ENCODE measurements at regions not wholly inside any gene's neighbourhood (a gene's known extent, or its start where the extent isn't known, plus 50 kb on each side); places are given as distances from the start of the nearest gene placed in this dataset.

DNA sequence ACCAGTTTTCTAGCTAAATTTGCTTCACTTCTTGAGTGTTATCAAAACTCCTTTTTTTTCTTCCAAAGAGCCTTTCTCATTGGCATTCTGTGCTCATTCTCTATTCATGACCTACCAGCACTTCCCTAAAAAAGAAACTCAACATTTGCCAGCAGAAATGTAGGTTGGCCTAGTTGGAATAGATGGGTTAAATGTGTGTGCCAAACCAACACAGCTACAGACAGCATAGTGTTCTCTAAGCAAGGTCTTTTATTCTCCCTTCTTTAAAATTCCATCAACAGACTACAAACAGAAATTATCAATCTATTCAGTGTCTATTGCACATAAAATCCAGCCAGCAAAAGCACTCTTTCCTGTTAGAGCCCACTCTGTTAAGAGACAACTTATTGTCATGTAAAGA lies 255.8 kb upstream of the PUM3 start:
- H3K23me2 ChIP-seq (ENCODE audit: insufficient read length, low read depth, low read length, poor library complexity, severe bottlenecking) = no peaks in the 10 kb centered on the region
- no peak overlapping the region for H2BK120ac ChIP-seq (ENCODE audit: low read depth, low read length, poor library complexity, severe bottlenecking)
- H3K4me1 Mint-ChIP-seq = no peaks in the 10 kb centered on the region
- H4K91ac ChIP-seq (ENCODE audit: insufficient read length, low read depth, low read length) = no peak overlapping the region
- no peak overlapping the region for H3K23ac ChIP-seq (ENCODE audit: insufficient read length, low read depth, low read length)
- no peak overlapping the region for H2AK5ac ChIP-seq (ENCODE audit: insufficient read length, low read length)
- no peak overlapping the region for H2BK20ac ChIP-seq (ENCODE audit: low read depth, low read length, poor library complexity, severe bottlenecking)
- no peaks in the 10 kb centered on the region for H3K27me3 Mint-ChIP-seq (ENCODE audit: low read depth)
- no peaks in the 10 kb centered on the region for H3K9me3 ChIP-seq (ENCODE audit: control insufficient read depth, low read depth, low read length)
- no peak overlapping the region for H3K4me3 Mint-ChIP-seq
- H2BK15ac ChIP-seq (ENCODE audit: low read depth, low read length) = no peak overlapping the region
- TF ChIP-seq, protein P1, sequence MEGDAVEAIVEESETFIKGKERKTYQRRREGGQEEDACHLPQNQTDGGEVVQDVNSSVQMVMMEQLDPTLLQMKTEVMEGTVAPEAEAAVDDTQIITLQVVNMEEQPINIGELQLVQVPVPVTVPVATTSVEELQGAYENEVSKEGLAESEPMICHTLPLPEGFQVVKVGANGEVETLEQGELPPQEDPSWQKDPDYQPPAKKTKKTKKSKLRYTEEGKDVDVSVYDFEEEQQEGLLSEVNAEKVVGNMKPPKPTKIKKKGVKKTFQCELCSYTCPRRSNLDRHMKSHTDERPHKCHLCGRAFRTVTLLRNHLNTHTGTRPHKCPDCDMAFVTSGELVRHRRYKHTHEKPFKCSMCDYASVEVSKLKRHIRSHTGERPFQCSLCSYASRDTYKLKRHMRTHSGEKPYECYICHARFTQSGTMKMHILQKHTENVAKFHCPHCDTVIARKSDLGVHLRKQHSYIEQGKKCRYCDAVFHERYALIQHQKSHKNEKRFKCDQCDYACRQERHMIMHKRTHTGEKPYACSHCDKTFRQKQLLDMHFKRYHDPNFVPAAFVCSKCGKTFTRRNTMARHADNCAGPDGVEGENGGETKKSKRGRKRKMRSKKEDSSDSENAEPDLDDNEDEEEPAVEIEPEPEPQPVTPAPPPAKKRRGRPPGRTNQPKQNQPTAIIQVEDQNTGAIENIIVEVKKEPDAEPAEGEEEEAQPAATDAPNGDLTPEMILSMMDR (conservative IDR thresholded peaks at IDR 0.05) = no peak
- no peak overlapping the region for H2BK12ac ChIP-seq (ENCODE audit: insufficient read length, low read depth, low read length)
- H3K9me3 Mint-ChIP-seq = no peaks in the 10 kb centered on the region
- no peaks in the 10 kb centered on the region for H3K79me1 ChIP-seq (ENCODE audit: insufficient read depth, low read depth, low read length, poor library complexity, severe bottlenecking)
- no peak overlapping the region for H3K27ac Mint-ChIP-seq
- no peaks in the 10 kb centered on the region for H3K79me2 ChIP-seq (ENCODE audit: insufficient read depth, low read length)
- H3K27ac ChIP-seq (ENCODE audit: insufficient read length, low read depth, low read length) = no peak overlapping the region
- no peak overlapping the region for H3K18ac ChIP-seq (ENCODE audit: insufficient read length, low read depth, low read length)
- no peak overlapping the region for H3K56ac ChIP-seq (ENCODE audit: insufficient read length, low read depth, low read length)
- H4K20me1 ChIP-seq (ENCODE audit: control insufficient read depth, insufficient read depth, insufficient read length) = no peaks in the 10 kb centered on the region
- H2AFZ ChIP-seq (ENCODE audit: low read length) = no peak overlapping the region
- no peak overlapping the region for H3T11ph ChIP-seq (ENCODE audit: low read length)
- no peak overlapping the region for H3K9ac ChIP-seq (ENCODE audit: extremely low read depth, insufficient read length, low read length)
- no peaks in the 10 kb centered on the region for H3K27me3 ChIP-seq (ENCODE audit: insufficient read depth, low read length)
- no peak overlapping the region for H3K4me2 ChIP-seq (ENCODE audit: insufficient read depth, insufficient read length, low read length)
- H4K8ac ChIP-seq (replicated peaks; ENCODE audit: insufficient read length, low read depth, low read length) = no peak overlapping the region
- H4K5ac ChIP-seq (ENCODE audit: insufficient read length, low read depth, low read length) = no peak overlapping the region
- H2BK5ac ChIP-seq (ENCODE audit: insufficient read length, low read length) = no peak overlapping the region
- no peaks in the 10 kb centered on the region for H3K36me3 Mint-ChIP-seq (ENCODE audit: insufficient read depth in 1 of 3, low read depth in 3 of 3)
- DNase-seq = no peak
- no peak overlapping the region for H3K4ac ChIP-seq (ENCODE audit: low read depth, low read length)
- H3K4me1 ChIP-seq (ENCODE audit: insufficient read depth, low read length) = no peaks in the 10 kb centered on the region
- H3K14ac ChIP-seq (ENCODE audit: insufficient read depth, low read length) = no peak overlapping the region
